Uterus (tissue), 3 donors: ENCODE measurements at regions not wholly inside any gene's neighbourhood (a gene's known extent, or its start where the extent isn't known, plus 50 kb on each side); places are given as distances from the start of the nearest gene placed in this dataset.

ENCODE experiments used
- DNase-seq, 2 donors: peaks; one replicate each; pipeline ENCODE4 v3.0.0-alpha.2; 2019 to 2020
- H3K27ac ChIP-seq, 2 donors: fragments of 200-600 bp; sonication (generic); 1 replicate in 1 of 2; 2 replicates in 1 of 2; pipeline ENCODE4 v1.5.1; 2016 to 2018
- H3K27me3 ChIP-seq, 2 donors: fragments of 200-600 bp; sonication (generic); one replicate each; pipeline ENCODE4 v1.5.1; 2018 to 2019; ENCODE audit warnings: control low read depth in 1 of 2
- H3K36me3 ChIP-seq, 2 donors: fragments of 200-600 bp; sonication (generic); one replicate each; pipeline ENCODE4 v1.5.1; 2019; ENCODE audit warnings: control low read depth in 1 of 2
- H3K4me1 ChIP-seq, 2 donors: fragments of 200-600 bp; sonication (generic); one replicate each; pipeline ENCODE4 v1.5.1; 2018 to 2019; ENCODE audit warnings: control low read depth in 1 of 2
- H3K4me3 ChIP-seq, 2 donors: fragments of 200-600 bp; sonication (generic); 1 replicate in 1 of 2; 2 replicates in 1 of 2; pipeline ENCODE4 v1.5.1; 2018 to 2019; ENCODE audit warnings: mild to moderate bottlenecking in 1 of 2
- H3K9me3 ChIP-seq, 2 donors: fragments of 200-600 bp; sonication (generic); one replicate each; pipeline ENCODE4 v1.5.1; 2019; ENCODE audit warnings: control low read depth in 1 of 2
- POLR2A ChIP-seq, 2 donors: fragments of 450-650 bp; IDR thresholded peaks; one replicate each; pipeline ENCODE4 v1.6.1; 2016; ENCODE audit warnings: antibody characterized with exemption in 2 of 2, mild to moderate bottlenecking in 1 of 2, moderate library complexity in 1 of 2
- intact Hi-C: fragments of 100-400 bp; cut with DNase I; formaldehyde crosslinking; loops from one replicate; pipeline ENCODE4 v1.15.1; 2023; ENCODE audit warnings: low total_unique reads
- TF ChIP-seq, protein P1 (sequence below), 4 experiments: fragments of 200-600 bp in 2 of 4; fragments of 450-650 bp in 2 of 4; sonication (generic) in 2 of 4; IDR thresholded peaks; one replicate each; pipeline ENCODE4 v1.5.1; 2016 to 2019; ENCODE audit warnings: antibody characterized with exemption in 4 of 4, mild to moderate bottlenecking in 2 of 4, moderate library complexity in 1 of 4
- donor health status: DM: yes; HTN: yes; CAD: no.

DNA sequence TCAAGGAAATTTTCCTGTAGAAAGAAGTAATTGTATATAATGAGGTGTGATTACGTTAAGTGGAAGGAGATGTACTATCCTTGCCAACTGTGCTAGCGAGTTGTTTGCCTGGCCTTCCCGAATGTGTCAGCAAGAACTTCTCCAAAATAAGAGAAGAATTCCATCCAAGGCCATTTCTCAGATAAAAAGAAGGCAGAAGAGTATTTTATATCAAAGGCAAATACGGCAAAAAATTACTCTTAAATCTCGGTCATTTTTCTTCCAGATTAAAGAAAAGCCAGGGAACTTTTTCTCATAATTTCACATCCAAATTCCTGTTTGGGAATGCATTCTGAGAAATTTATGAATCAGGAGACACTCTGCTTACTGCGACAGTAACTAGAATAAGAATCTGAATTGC is 290.6 kb downstream of the CBLN4 start:
- no peaks in the 10 kb centered on the region for H3K27me3 ChIP-seq
- no peaks in the 10 kb centered on the region for H3K9me3 ChIP-seq
- H3K36me3 ChIP-seq, result no peaks in the 10 kb centered on the region
- no peaks in the 10 kb centered on the region for H3K4me1 ChIP-seq
- H3K4me3 ChIP-seq, result no peak overlapping the region
- TF ChIP-seq POLR2A (IDR thresholded peaks at IDR 0.05), result no peak
- TF ChIP-seq, protein P1, sequence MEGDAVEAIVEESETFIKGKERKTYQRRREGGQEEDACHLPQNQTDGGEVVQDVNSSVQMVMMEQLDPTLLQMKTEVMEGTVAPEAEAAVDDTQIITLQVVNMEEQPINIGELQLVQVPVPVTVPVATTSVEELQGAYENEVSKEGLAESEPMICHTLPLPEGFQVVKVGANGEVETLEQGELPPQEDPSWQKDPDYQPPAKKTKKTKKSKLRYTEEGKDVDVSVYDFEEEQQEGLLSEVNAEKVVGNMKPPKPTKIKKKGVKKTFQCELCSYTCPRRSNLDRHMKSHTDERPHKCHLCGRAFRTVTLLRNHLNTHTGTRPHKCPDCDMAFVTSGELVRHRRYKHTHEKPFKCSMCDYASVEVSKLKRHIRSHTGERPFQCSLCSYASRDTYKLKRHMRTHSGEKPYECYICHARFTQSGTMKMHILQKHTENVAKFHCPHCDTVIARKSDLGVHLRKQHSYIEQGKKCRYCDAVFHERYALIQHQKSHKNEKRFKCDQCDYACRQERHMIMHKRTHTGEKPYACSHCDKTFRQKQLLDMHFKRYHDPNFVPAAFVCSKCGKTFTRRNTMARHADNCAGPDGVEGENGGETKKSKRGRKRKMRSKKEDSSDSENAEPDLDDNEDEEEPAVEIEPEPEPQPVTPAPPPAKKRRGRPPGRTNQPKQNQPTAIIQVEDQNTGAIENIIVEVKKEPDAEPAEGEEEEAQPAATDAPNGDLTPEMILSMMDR (IDR thresholded peaks at IDR 0.05), result no peak
- DNase-seq, result no peak
- intact Hi-C loops, result no loop called here
- H3K27ac ChIP-seq, result no peak overlapping the region

DNA sequence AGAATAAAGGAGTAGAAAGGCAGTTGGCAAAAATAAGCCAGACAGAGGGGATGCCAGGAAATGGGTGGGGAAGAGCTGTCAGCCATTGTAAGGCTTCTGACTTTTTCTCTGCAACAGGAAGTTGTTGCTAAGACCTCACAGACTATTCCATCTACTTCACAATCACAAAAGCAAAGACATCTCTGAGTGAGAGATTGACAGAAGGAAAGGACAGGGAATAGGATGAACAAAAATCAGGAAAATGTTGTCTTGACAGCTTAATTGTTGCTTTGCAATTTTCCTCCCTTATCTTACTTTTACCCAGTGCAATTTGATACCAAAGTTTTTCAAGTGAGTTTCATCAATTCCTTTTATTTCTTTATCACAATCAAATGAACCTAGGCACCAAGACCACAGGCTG is 291.2 kb downstream of the CBLN4 start:
- Histone ChIP-seq H3K9me3 (no peaks in the 10 kb centered on the region), H3K27me3 (no peaks in the 10 kb centered on the region), H3K4me1 (no peaks in the 10 kb centered on the region), H3K36me3 (no peaks in the 10 kb centered on the region), H3K4me3 (no peak overlapping the region), H3K27ac (no peak overlapping the region)
- no peak for DNase-seq
- TF ChIP-seq POLR2A (IDR thresholded peaks at IDR 0.05), result no peak
- TF ChIP-seq, protein P1 (IDR thresholded peaks at IDR 0.05), result no peak
- intact Hi-C loops, result no loop called here

DNA sequence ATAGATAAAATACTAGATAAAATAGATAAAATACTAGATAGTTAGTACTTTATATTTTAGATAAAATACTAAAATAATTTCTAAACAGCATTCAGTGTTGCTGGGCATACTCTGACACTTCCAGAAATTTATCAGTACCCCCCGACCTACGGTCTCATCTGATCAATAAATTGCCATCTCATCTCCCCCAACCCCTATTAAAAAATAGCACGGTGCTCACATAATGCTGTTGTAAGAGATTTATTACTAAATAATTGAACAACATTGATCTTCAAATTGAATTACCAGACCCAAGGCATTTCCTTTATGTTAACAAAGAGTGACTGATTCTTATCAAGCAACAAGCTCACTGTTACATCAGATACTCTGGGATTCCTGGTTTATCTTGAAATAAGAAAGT is 300.9 kb downstream of the CBLN4 start:
- Histone ChIP-seq H3K27ac (no peak overlapping the region), H3K4me1 (no peaks in the 10 kb centered on the region), H3K27me3 (no peaks in the 10 kb centered on the region), H3K36me3 (no peaks in the 10 kb centered on the region), H3K4me3 (no peak overlapping the region), H3K9me3 (no peaks in the 10 kb centered on the region)
- intact Hi-C loops, result no loop called here
- TF ChIP-seq POLR2A (IDR thresholded peaks at IDR 0.05), result no peak
- TF ChIP-seq, protein P1 (IDR thresholded peaks at IDR 0.05), result no peak
- no peak for DNase-seq

DNA sequence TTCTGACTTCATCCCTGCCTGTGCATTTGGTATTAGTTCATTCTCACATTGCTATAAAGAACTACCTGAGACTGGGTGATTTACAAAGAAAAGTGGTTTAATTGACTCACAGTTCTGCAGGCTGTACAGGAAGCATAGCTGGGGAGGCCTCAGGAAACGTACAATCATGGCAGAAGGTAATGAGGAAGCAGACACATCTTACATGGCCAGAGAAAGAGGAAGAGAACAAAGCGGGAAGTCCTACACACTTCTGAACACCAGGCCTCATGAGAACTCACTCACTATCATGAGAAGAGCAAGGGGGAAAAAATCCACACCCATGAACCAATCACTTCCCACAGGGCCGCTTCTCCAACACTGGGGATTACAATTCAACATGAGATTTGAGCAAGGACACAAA is 303.9 kb downstream of the CBLN4 start:
- H3K9me3 ChIP-seq, result no peaks in the 10 kb centered on the region
- intact Hi-C loops, result no loop called here
- no peaks in the 10 kb centered on the region for H3K4me1 ChIP-seq
- H3K27me3 ChIP-seq, result no peaks in the 10 kb centered on the region
- no peak for TF ChIP-seq POLR2A (IDR thresholded peaks at IDR 0.05)
- TF ChIP-seq, protein P1 (IDR thresholded peaks at IDR 0.05), result no peak
- H3K36me3 ChIP-seq, result no peaks in the 10 kb centered on the region
- no peak overlapping the region for H3K27ac ChIP-seq
- H3K4me3 ChIP-seq, result no peak overlapping the region
- DNase-seq, result no peak

DNA sequence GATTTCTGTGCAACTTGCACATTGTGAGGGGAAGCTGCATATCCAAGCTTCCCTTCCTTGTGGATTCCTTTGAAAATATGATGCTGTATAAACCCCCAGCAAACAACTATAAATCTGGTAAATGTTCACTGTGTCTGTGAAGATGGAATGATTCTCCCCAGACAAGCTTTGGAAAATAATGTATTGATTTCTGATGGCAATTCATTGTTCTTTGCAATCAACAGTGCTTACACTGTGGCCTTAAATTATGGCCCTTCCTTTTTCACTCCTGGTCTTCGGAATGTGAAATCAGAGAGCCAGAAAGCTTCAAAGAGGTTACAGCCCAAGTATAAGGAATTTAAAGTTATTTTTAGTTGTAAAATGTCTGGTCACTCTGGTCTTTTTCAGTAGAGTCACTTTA is 308.8 kb downstream of the CBLN4 start:
- H3K4me1 ChIP-seq, result no peaks in the 10 kb centered on the region
- no peak for DNase-seq
- no peak for TF ChIP-seq POLR2A (IDR thresholded peaks at IDR 0.05)
- TF ChIP-seq, protein P1 (IDR thresholded peaks at IDR 0.05), result no peak
- no peak overlapping the region for H3K27ac ChIP-seq
- no peaks in the 10 kb centered on the region for H3K27me3 ChIP-seq
- intact Hi-C loops, result no loop called here
- H3K36me3 ChIP-seq, result no peaks in the 10 kb centered on the region
- H3K4me3 ChIP-seq, result no peak overlapping the region
- H3K9me3 ChIP-seq, result no peaks in the 10 kb centered on the region
